ENCODE measurements at regions not wholly inside any gene's neighbourhood (a gene's known extent, or its start where the extent isn't known, plus 50 kb on each side); places are given as distances from the start of the nearest gene placed in this dataset.

- no peak for DNase-seq (ENCODE audit: low read depth in 2 of 2)
Measured at GRCh38 chr14:38521591-38521990, 265.7 kb upstream of the CLEC14A start.

GRCh38 chr14:38517426-38517825 is 261.5 kb upstream of the CLEC14A start:
- no peak for DNase-seq (ENCODE audit: low read depth in 2 of 2)

- DNase-seq (ENCODE audit: low read depth in 2 of 2) = no peak
Measured at GRCh38 chr14:38512236-38512635, 256.3 kb upstream of the CLEC14A start.

- DNase-seq (ENCODE audit: low read depth in 2 of 2) = no peak
Measured at GRCh38 chr14:38507299-38507698, 251.4 kb upstream of the CLEC14A start.

- no peak for DNase-seq (ENCODE audit: low read depth in 2 of 2)
Measured at GRCh38 chr14:38505973-38506249, 250.0 kb upstream of the CLEC14A start.

DNA sequence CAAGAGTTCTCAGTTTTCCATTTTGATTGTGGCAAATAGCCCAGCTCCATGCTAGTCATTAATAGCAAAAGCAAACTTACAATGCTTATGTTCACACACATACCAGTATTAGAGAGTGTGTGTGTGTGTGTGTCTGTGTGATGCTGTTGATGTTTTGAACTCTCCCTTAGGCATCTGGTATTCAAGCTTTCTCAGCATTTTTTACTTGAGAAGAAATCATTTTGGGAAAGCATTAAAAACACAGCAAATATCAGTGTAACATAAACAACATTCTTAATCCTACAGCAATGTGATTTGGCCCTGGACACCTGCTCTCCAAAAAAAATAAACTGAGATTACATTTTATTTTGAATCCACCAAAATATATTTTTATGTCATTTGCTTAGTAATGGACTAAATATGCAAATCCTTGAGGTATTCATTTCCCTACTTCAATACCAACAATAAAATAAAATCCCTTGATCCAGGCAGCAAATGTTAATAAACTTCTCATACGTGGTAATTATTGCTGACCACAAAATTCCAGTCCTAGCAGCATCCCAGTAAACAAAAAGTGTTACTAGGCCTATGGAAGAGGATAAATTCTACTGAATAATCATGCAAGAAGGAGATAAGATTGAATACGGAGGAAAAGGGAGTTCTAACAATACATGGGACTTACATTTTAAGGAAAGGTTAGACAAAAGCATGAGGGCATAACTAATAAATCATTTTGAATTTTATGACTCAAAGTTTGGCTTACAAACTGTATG is 249.5 kb upstream of the CLEC14A start:
- no peak for DNase-seq (ENCODE audit: low read depth in 2 of 2)

DNA sequence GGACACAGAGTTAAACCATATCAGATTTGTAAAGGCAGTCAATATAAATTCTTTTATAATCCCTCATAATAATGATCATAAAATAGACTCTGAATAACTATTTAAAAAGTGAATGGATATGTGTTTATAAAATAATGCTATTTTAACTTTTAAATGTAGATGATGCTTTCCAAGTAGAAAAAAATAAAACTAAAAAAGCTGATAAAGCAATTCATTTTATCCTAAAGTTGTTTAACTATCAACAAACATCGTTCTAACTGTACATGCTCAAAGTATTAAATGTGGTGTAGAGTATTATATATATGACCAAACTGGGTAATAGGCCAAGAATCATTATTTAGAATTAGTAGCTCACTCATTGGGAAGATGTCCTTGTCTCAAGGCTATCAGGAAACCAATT is 248.3 kb upstream of the CLEC14A start:
- no peak for DNase-seq (ENCODE audit: low read depth in 2 of 2)

DNA sequence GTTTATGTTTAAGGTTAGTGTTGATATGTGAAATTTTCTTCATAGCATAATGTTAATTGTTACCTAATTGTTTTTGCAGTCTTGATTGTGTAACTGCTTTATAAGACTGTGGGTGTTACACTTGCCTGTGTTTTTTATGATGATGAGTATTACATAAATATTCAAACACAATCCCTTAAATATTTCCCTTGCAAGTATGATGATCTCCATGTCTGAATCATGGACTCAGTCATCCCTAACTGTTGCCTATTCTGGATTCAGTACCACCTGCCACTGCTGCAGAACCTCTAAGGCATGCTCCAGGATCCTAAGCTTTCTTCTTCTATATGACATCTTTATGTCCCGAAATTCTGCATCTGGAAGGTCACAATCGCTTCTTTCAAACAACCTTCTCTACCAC is 246.3 kb upstream of the CLEC14A start:
- DNase-seq (ENCODE audit: low read depth in 2 of 2) = no peak

DNA sequence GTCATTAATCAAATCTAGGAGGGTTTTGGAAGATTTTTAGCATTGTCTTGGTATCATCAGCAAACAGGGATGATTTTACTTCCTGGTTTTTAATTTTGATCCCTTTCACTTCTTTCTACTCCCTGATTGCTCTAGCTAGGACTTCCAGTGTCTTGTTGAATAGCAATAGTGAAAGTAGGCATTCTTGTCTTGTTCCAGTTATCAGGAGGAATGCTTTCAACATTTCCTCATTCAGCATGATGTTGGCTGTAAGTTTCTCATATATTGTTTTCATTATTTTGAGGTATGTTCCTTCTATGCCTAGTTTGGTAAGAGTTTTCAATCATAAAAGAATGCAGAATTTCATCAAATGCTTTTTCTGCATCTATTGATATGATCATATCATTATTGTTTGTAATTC is 244.2 kb upstream of the CLEC14A start:
- no peak for DNase-seq (ENCODE audit: low read depth in 2 of 2)

DNA sequence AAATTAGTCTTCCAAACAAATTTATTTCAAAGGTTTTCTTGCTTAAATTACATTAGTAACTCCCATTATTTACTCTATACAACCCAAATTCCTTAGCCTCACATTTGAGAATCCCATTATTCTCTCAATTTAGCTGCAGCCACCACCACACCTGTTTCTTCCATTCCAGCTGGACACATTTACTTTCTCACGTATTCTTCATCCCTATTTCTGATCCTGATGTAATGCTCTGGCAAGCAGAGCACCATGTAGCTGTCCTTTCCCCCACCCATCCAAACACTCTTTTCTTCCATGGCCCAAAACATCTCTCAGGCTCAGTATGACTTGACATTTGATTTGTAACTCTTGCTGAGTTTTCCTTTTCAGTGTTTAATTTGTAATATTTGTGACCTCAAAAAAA is 240.2 kb upstream of the CLEC14A start:
- no peak for DNase-seq (ENCODE audit: low read depth in 2 of 2)

DNA sequence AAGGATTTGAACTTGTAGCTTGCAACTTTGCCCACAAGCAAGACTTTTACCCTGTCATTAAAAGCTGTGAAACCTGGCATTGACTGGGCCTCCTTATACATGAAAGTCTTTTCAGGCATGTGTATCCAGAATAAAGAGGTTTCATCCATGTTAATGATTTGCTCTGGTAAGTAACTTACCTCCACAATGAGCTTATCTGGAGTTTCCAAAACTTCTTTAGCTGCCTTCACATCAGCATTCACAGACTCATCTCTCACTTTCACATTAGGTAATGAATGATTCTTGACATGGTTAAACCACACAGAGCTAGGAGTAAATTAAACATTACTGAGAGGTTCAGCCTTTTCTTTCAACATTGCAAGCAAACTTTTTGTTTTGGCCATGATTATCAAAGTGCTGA is 234.4 kb upstream of the CLEC14A start:
- DNase-seq (ENCODE audit: low read depth in 2 of 2) = no peak

DNA sequence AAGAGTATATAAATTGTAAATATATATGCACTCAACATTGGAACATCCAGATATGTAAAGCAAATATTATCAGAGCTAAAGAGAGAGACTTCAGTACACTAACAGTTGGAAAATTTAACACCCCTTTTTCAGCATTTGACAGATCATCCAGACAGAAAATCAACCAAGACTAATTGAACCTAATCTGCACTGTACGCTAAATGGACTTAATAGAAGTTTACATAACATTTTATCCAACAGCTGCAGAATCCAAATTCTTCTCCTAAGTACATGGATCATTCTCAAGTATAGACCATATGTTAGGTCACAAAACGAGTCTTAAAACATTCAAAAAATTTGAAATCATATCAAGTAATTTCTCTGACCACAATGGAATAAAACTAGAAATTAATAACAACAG is 229.1 kb upstream of the CLEC14A start:
- DNase-seq (ENCODE audit: low read depth in 2 of 2) = no peak

DNA sequence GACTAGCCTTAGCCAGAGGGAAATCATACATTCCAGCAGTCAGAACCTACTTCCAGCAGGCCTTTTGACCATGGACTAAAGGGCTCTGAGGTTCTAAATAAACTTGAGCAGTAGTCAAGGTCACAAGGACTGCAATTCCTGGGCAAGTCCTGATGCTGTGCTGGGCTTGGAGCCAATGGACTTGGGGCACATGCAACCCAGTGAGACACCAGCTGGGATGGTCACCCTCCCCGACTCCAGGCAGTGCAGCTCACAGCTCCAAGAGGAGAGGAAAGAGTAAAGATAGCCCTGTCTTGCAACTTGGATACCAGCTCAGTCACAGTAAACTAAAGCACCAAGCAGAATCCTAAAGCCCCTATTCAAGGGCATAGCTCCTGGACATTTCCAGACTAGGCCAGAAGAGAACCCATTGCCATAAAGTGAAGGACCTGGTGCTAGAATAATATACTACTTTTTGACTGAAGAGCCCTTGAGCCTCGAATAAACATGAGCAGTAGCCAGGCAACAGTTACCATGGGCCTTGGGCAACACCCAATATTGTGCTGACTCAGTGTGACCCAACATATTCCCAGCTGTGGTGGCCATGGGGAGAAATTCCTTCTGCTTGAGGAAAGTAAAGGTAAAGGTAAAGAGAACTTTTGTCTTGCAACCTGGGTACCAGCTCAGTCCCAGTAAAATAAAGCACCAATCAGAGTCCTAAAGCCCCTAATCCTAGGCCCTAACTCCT is 226.2 kb upstream of the CLEC14A start:
- DNase-seq (ENCODE audit: low read depth in 2 of 2) = no peak

DNA sequence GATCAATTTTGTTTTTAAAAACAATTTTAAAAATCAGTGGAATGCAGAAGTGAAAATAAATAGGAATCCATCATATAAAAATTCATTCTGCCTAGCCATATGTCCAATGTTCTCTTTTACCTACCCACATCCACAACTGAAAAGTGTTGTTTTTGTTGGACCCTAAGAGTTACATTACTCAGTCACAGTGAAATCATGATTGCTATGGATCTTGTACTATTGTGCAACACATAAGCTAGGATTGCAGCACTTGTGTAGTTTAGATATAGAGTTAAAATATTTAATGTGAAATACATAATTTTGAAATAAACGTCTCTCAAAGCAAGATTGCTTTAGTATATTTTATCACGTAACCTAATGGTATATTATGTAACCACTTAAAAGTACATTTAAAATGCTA is 213.3 kb upstream of the CLEC14A start:
- no peak for DNase-seq (ENCODE audit: low read depth in 2 of 2)

GRCh38 chr14:38442208-38442607 is 186.3 kb upstream of the CLEC14A start:
- no peak for DNase-seq (ENCODE audit: low read depth in 2 of 2)

GRCh38 chr14:38432186-38432585 is 176.3 kb upstream of the CLEC14A start:
- no peak for DNase-seq (ENCODE audit: low read depth in 2 of 2)

DNA sequence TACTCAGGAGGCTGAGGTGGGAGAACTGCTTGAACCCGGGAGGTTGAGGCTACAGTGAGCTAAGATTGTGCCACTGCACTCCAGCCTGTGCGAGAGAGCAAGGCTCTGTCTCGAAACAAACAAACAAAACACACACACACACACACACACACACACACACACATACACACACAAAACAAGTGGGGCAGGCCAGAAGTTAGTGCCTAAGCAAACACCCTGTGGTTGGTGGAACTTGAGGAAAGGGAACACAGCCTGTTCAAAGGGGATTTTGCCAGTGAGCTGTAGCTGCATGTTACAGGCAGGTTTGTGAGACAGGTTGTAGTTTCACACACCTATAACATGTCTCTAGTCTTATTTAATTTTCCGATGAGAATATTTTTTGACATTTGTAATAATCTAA is 175.3 kb upstream of the CLEC14A start:
- DNase-seq (ENCODE audit: low read depth in 2 of 2) = no peak

GRCh38 chr14:38430522-38430921 is 174.6 kb upstream of the CLEC14A start:
- DNase-seq (ENCODE audit: low read depth in 2 of 2) = no peak

- no peak for DNase-seq (ENCODE audit: low read depth in 2 of 2)
Measured at GRCh38 chr14:38425324-38425976, 169.6 kb upstream of the CLEC14A start.

- DNase-seq (ENCODE audit: low read depth in 2 of 2) = no peak
Measured at GRCh38 chr14:38420048-38420447, 164.2 kb upstream of the CLEC14A start.

DNA sequence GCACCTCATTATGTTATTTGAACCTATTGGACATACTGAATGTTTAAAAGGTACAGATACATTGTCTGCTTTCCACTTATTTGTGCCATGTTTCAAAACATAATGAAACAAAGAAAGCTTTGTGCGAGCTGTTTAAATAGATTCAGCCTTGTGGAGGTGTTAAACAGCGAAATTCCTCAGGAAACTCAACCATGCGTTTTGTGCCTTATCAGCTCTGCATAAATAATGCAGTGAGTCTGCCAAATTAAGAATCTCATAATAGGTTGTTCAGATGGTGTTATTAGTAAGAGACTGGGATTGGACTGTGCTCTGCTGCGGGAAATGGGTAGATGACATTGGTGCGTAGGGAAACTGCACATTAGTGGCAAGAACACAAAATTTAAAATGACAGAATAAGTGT is 163.7 kb upstream of the CLEC14A start:
- no peak for DNase-seq (ENCODE audit: low read depth in 2 of 2)

- no peak for DNase-seq (ENCODE audit: low read depth in 2 of 2)
Measured at GRCh38 chr14:38412654-38413053, 156.8 kb upstream of the CLEC14A start.

GRCh38 chr14:38410442-38410841 is 154.5 kb upstream of the CLEC14A start:
- no peak for DNase-seq (ENCODE audit: low read depth in 2 of 2)
